ENCODE measurements at regions not wholly inside any gene's neighbourhood (a gene's known extent, or its start where the extent isn't known, plus 50 kb on each side); places are given as distances from the start of the nearest gene placed in this dataset.

DNA sequence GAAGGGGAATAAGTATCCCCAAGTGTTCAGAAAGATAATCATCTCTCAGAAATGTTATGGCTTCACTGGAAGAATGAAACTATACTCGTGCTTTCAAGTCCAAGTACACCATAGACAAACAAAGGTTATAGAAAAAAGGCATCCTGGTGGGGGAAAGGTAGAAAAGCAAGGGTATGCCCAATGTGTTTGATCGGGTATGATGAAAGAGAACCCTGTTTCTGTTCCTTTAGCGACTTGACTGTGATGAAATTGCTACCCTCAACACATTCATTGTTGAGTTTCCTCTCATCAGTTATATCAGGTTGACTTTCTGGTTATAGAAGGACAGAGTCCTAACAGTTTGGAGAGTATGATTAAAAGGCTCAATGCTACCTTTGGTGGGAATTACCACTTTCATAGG, 464.3 kb downstream of the GRXCR1 start:
- Histone ChIP-seq H3K27me3 (replicated peaks; ENCODE audit: control insufficient read depth, insufficient read depth, low read length) (no peaks in the 10 kb centered on the region), H3K9me3 (no peaks in the 10 kb centered on the region), H3K4me1 (no peaks in the 10 kb centered on the region; the same call in 1 of the 2 replicates), H3K36me3 (ENCODE audit: control insufficient read depth, insufficient read depth, low read length) (no peaks in the 10 kb centered on the region), H3K4me3 (ENCODE audit: low read depth, low read length) (no peak overlapping the region)
- Mint-ChIP-seq H3K4me1 (ENCODE audit: low read depth, unreplicated experiment) (peaks cover 15% of the 10 kb centered on the region), H3K9me3 (ENCODE audit: unreplicated experiment) (no peaks in the 10 kb centered on the region), H3K27ac (ENCODE audit: unreplicated experiment) (no peak overlapping the region), H3K36me3 (ENCODE audit: insufficient read depth, unreplicated experiment) (no peaks in the 10 kb centered on the region), H3K4me3 (ENCODE audit: unreplicated experiment) (no peak overlapping the region), H3K27me3 (ENCODE audit: insufficient read depth, unreplicated experiment) (no peaks in the 10 kb centered on the region)
- POLR2A ChIA-PET, result no interaction called here
- CTCF ChIA-PET, result no interaction called here
- DNase-seq, result no peak
- intact Hi-C loops (cut with micrococcal nuclease; ENCODE audit: unreplicated experiment), result no loop called here
- no TSS peak for BruUV-seq (replicated peaks)
- TF ChIP-seq, protein P1, sequence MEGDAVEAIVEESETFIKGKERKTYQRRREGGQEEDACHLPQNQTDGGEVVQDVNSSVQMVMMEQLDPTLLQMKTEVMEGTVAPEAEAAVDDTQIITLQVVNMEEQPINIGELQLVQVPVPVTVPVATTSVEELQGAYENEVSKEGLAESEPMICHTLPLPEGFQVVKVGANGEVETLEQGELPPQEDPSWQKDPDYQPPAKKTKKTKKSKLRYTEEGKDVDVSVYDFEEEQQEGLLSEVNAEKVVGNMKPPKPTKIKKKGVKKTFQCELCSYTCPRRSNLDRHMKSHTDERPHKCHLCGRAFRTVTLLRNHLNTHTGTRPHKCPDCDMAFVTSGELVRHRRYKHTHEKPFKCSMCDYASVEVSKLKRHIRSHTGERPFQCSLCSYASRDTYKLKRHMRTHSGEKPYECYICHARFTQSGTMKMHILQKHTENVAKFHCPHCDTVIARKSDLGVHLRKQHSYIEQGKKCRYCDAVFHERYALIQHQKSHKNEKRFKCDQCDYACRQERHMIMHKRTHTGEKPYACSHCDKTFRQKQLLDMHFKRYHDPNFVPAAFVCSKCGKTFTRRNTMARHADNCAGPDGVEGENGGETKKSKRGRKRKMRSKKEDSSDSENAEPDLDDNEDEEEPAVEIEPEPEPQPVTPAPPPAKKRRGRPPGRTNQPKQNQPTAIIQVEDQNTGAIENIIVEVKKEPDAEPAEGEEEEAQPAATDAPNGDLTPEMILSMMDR (IDR thresholded peaks at IDR 0.05; ENCODE audit: insufficient read depth in 1 of 2, low read depth in 1 of 2, low read length in 1 of 2, severe bottlenecking in 1 of 2, unreplicated experiment in 1 of 2), result no peak

DNA sequence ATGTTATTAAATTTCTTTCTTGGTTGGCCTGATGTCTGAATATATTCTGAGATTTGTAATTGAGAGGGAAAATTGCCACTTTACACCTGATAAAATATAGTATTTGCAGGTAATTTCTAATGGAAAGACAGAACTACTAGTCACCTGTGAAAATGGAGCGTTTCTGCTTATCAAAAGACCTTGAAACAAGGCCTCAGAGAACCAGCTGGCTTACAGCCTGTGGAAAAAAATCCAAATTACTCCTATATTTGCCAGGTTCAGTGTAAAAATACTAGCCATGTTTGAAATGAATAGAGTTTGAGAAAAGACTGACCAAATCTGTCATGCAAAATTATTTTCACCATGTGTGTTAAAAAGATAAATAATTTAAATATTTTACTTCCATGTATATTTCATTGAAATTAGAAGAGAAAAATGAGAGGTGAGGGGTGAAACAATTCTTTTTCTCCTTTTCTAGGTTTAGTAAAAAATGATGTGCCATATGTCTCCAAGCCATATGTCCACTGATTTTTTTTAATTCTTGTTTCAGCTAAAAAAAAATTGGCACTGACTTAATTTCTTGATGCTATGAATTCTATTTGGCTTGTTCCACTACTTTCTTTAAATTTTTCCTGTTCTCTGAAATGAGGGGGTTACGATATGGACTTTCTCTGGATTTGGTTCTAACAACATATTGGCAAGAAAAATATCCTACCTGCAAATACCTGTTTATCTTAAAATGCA, 464.9 kb downstream of the GRXCR1 start:
- H3K27me3 Mint-ChIP-seq (ENCODE audit: insufficient read depth, unreplicated experiment), result no peaks in the 10 kb centered on the region
- H3K27ac Mint-ChIP-seq (ENCODE audit: unreplicated experiment), result no peak overlapping the region
- TF ChIP-seq, protein P1 (IDR thresholded peaks at IDR 0.05; ENCODE audit: insufficient read depth in 1 of 2, low read depth in 1 of 2, low read length in 1 of 2, severe bottlenecking in 1 of 2, unreplicated experiment in 1 of 2), result no peak
- Histone ChIP-seq H3K27me3 (replicated peaks; ENCODE audit: control insufficient read depth, insufficient read depth, low read length) (no peaks in the 10 kb centered on the region), H3K4me1 (no peaks in the 10 kb centered on the region; the same call in 1 of the 2 replicates), H3K36me3 (ENCODE audit: control insufficient read depth, insufficient read depth, low read length) (no peaks in the 10 kb centered on the region), H3K9me3 (no peaks in the 10 kb centered on the region), H3K4me3 (ENCODE audit: low read depth, low read length) (no peak overlapping the region)
- BruUV-seq (replicated peaks), result no TSS peak
- no peaks in the 10 kb centered on the region for H3K36me3 Mint-ChIP-seq (ENCODE audit: insufficient read depth, unreplicated experiment)
- ChIA-PET CTCF (no interaction called here), POLR2A (no interaction called here)
- H3K9me3 Mint-ChIP-seq (ENCODE audit: unreplicated experiment), result no peaks in the 10 kb centered on the region
- intact Hi-C loops (cut with micrococcal nuclease; ENCODE audit: unreplicated experiment), result no loop called here
- no peak overlapping the region for H3K4me3 Mint-ChIP-seq (ENCODE audit: unreplicated experiment)
- peaks cover 11% of the 10 kb centered on the region for H3K4me1 Mint-ChIP-seq (ENCODE audit: low read depth, unreplicated experiment)
- DNase-seq, result no peak

DNA sequence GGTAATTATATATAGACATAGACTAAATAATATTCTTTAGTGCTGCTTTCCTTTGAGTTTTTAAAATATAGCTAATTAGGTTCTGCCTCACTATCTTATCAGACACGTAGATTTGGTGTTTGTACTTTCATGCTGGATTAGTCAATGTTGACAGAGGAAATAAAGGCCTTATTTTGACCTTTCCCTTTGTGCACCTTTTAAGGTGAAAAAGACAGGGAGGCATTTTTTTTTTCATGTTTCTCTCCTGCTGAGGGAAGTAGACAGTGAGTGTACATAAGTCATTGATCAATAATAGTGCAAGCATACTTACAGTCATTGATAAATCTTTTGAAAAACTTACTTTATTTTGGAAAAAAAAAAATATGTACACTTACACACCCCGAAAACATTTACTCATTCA, 467.8 kb downstream of the GRXCR1 start:
- no peak for DNase-seq
- no peaks in the 10 kb centered on the region for H3K9me3 ChIP-seq
- no peaks in the 10 kb centered on the region for H3K36me3 ChIP-seq (ENCODE audit: control insufficient read depth, insufficient read depth, low read length)
- Mint-ChIP-seq H3K36me3 (ENCODE audit: insufficient read depth, unreplicated experiment) (no peaks in the 10 kb centered on the region), H3K27ac (ENCODE audit: unreplicated experiment) (no peak overlapping the region), H3K4me3 (ENCODE audit: unreplicated experiment) (no peak overlapping the region), H3K9me3 (ENCODE audit: unreplicated experiment) (no peaks in the 10 kb centered on the region), H3K4me1 (ENCODE audit: low read depth, unreplicated experiment) (no peaks in the 10 kb centered on the region), H3K27me3 (ENCODE audit: insufficient read depth, unreplicated experiment) (no peaks in the 10 kb centered on the region)
- TF ChIP-seq, protein P1 (IDR thresholded peaks at IDR 0.05; ENCODE audit: insufficient read depth in 1 of 2, low read depth in 1 of 2, low read length in 1 of 2, severe bottlenecking in 1 of 2, unreplicated experiment in 1 of 2), result no peak
- intact Hi-C loops (cut with micrococcal nuclease; ENCODE audit: unreplicated experiment), result no loop called here
- no TSS peak for BruUV-seq (replicated peaks)
- no peaks in the 10 kb centered on the region for H3K27me3 ChIP-seq (replicated peaks; ENCODE audit: control insufficient read depth, insufficient read depth, low read length)
- H3K4me3 ChIP-seq (ENCODE audit: low read depth, low read length), result no peak overlapping the region
- no peaks in the 10 kb centered on the region; the same call in 1 of the 2 replicates for H3K4me1 ChIP-seq
- ChIA-PET CTCF (no interaction called here), POLR2A (interaction anchor here (0.6 kb wide), 1 partner anchor 434 kb away, joined by 3 read pairs; no protein-coding TSS in a partner anchor)

Measured in Caco-2 (cell line).